PC-9 (cell line): ENCODE measurements at regions not wholly inside any gene's neighbourhood (a gene's known extent, or its start where the extent isn't known, plus 50 kb on each side); places are given as distances from the start of the nearest gene placed in this dataset.

ENCODE experiments used
- EZH2 ChIP-seq: fragments of 200-600 bp; sonication (generic); IDR thresholded peaks from 2 replicates; pipeline ENCODE4 v1.8.0; 2017; ENCODE audit warnings: antibody characterized with exemption, low read depth
- TF ChIP-seq, protein P1 (sequence below): fragments of 200-600 bp; sonication (generic); conservative IDR thresholded peaks from 2 replicates; pipeline ENCODE4 v1.6.1; 2017; ENCODE audit warnings: mixed run types, antibody characterized with exemption, mild to moderate bottlenecking, moderate library complexity

DNA sequence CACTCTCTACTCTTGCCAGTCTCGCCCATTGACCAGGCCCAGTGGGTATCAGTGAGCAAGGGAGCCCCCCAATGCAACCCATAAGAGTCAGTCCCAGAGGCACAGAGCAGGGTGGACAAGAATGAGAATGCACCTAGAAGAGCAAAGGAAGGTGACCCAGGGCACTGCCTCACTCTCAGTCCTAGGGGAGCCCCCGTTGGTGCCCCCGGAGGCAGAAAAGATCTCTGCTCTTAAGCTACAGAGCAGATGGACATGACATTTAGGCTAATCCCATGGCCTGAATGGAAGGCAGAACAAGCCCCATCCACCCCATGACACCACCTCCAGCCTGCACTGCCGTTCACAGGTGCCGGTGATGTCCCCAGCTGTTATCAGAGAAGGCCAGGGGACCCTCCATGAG lies 50.7 kb upstream of the PLEKHG1 start:
- TF ChIP-seq, protein P1, sequence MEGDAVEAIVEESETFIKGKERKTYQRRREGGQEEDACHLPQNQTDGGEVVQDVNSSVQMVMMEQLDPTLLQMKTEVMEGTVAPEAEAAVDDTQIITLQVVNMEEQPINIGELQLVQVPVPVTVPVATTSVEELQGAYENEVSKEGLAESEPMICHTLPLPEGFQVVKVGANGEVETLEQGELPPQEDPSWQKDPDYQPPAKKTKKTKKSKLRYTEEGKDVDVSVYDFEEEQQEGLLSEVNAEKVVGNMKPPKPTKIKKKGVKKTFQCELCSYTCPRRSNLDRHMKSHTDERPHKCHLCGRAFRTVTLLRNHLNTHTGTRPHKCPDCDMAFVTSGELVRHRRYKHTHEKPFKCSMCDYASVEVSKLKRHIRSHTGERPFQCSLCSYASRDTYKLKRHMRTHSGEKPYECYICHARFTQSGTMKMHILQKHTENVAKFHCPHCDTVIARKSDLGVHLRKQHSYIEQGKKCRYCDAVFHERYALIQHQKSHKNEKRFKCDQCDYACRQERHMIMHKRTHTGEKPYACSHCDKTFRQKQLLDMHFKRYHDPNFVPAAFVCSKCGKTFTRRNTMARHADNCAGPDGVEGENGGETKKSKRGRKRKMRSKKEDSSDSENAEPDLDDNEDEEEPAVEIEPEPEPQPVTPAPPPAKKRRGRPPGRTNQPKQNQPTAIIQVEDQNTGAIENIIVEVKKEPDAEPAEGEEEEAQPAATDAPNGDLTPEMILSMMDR = no peak
- no peak for TF ChIP-seq EZH2
